H1 (cell line): ENCODE measurements at regions not wholly inside any gene's neighbourhood (a gene's known extent, or its start where the extent isn't known, plus 50 kb on each side); places are given as distances from the start of the nearest gene placed in this dataset.

Experiments used
- CTCF ChIA-PET: fragments of 300-600 bp; sonication (Branson Sonifier 250); formaldehyde crosslinking; loops from one replicate; lab custom pipeline; 2021; ENCODE audit not compliant: partially characterized antibody; lab: Charles Lee
- POLR2A ChIA-PET: fragments of 300-600 bp; sonication (Branson Sonifier 250); formaldehyde crosslinking; loops from one replicate; lab custom pipeline; 2021; ENCODE audit warnings: inconsistent platforms; ENCODE audit not compliant: partially characterized antibody; lab: Charles Lee
- DNase-seq, 2 experiments: peaks; one replicate each; pipeline versions ENCODE4 v3.0.0 to v3.0.0-alpha.2; 2010 to 2022; ENCODE audit warnings: low spot score in 2 of 2, low read depth in 1 of 2, mixed read lengths in 1 of 2
- FAIRE-seq: peaks from 2 replicates; lab custom pipeline; 2011; peaks lifted over from hg19 to GRCh38; lab: Jason Lieb, UNC
- H2AFZ ChIP-seq: 2 replicates; pipeline ENCODE4 v1.8.1; 2012; ENCODE audit warnings: low read length, inconsistent platforms
- H2AK5ac ChIP-seq: 2 replicates; pipeline ENCODE4 v1.6.1; 2013; ENCODE audit warnings: low read depth, low read length
- H2BK120ac ChIP-seq: replicated peaks from 2 replicates; pipeline ENCODE3; 2013; ENCODE audit warnings: low read depth, low read length, inconsistent platforms
- H2BK12ac ChIP-seq: 2 replicates; pipeline ENCODE4 v1.6.1; 2013; ENCODE audit warnings: low read depth, low read length
- H2BK15ac ChIP-seq: 2 replicates; pipeline ENCODE4 v1.6.1; 2013; ENCODE audit warnings: low read length
- H2BK20ac ChIP-seq: 2 replicates; pipeline ENCODE4 v1.6.1; 2013; ENCODE audit warnings: low read length
- H2BK5ac ChIP-seq: 2 replicates; pipeline ENCODE4 v1.6.1; 2013; ENCODE audit warnings: low read depth, low read length
- H3K14ac ChIP-seq: 2 replicates; pipeline ENCODE4 v1.6.1; 2013; ENCODE audit warnings: inconsistent platforms; ENCODE audit not compliant: insufficient read length
- H3K18ac ChIP-seq: 2 replicates; pipeline ENCODE4 v1.6.1; 2013; ENCODE audit warnings: low read length; ENCODE audit errors: extremely low read depth
- H3K23ac ChIP-seq: 2 replicates; pipeline ENCODE4 v1.6.1; 2013; ENCODE audit warnings: inconsistent platforms; ENCODE audit not compliant: insufficient read length
- H3K23me2 ChIP-seq: 2 replicates; pipeline ENCODE4 v1.6.1; 2013; ENCODE audit warnings: low read depth, low read length
- H3K27ac ChIP-seq: 2 replicates; pipeline ENCODE4 v1.6.1; 2011; ENCODE audit warnings: low read depth, low read length, inconsistent platforms
- H3K27me3 ChIP-seq, 4 experiments: replicated peaks in 1 of 4; 1 replicate in 1 of 4; 2 replicates in 3 of 4; pipeline versions ENCODE4 v1.6.1 to v1.8.1; 2011 to 2013; ENCODE audit warnings: low read length in 3 of 4, mild to moderate bottlenecking in 3 of 4, inconsistent platforms in 2 of 4, mixed read lengths in 2 of 4, moderate library complexity in 1 of 4; ENCODE audit not compliant: control insufficient read depth in 3 of 4, insufficient read depth in 3 of 4; ENCODE audit errors: extremely low read depth in 1 of 4
- H3K36me3 ChIP-seq, 4 experiments: 2 replicates each; pipeline versions ENCODE4 v1.6.1 to v1.8.1; 2011 to 2013; ENCODE audit warnings: mild to moderate bottlenecking in 4 of 4, low read length in 3 of 4, moderate library complexity in 2 of 4, control low read depth in 1 of 4, inconsistent platforms in 1 of 4; ENCODE audit not compliant: insufficient read depth in 4 of 4, control insufficient read depth in 2 of 4
- H3K4ac ChIP-seq: replicated peaks from 2 replicates; pipeline ENCODE3; 2013; ENCODE audit warnings: low read length, low read depth, mixed read lengths, inconsistent platforms; ENCODE audit not compliant: insufficient read length
- H3K4me1 ChIP-seq, 4 experiments: replicated peaks in 1 of 4; 1 replicate in 1 of 4; 2 replicates in 3 of 4; pipeline versions ENCODE4 v1.6.1 to v1.8.1; 2011 to 2013; ENCODE audit warnings: low read length in 3 of 4, inconsistent platforms in 2 of 4, mixed read lengths in 1 of 4; ENCODE audit not compliant: insufficient read depth in 4 of 4, control insufficient read depth in 3 of 4
- H3K4me2 ChIP-seq, 2 experiments: 2 replicates each; pipeline versions ENCODE4 v1.6.1 to v1.8.1; 2011 to 2013; ENCODE audit warnings: low read depth in 2 of 2, low read length in 2 of 2, control low read depth in 1 of 2, inconsistent platforms in 1 of 2, mild to moderate bottlenecking in 1 of 2; ENCODE audit not compliant: insufficient read depth in 1 of 2
- H3K4me3 ChIP-seq, 4 experiments: fragments of 200-600, 300-600 bp in 1 of 4; sonication (generic), shearing (Covaris generic), sonication (Bioruptor Twin) in 1 of 4; 2 replicates each; pipeline versions ENCODE4 v1.5.1 to v1.8.1; 2011 to 2016; ENCODE audit warnings: low read length in 4 of 4, low read depth in 3 of 4, control low read depth in 2 of 4, inconsistent platforms in 2 of 4, mild to moderate bottlenecking in 2 of 4, mixed read lengths in 1 of 4, moderate library complexity in 1 of 4; ENCODE audit not compliant: insufficient read depth in 2 of 4; ENCODE audit errors: extremely low read depth in 1 of 4
- H3K56ac ChIP-seq: replicated peaks from 2 replicates; pipeline ENCODE3; 2013; ENCODE audit warnings: low read depth, mild to moderate bottlenecking, mixed read lengths, low read length, inconsistent platforms; ENCODE audit not compliant: insufficient read length
- H3K79me1 ChIP-seq: 2 replicates; pipeline ENCODE4 v1.6.1; 2013; ENCODE audit warnings: low read depth, low read length, control low read depth
- H3K79me2 ChIP-seq, 2 experiments: 2 replicates each; pipeline versions ENCODE4 v1.6.1 to v1.8.1; 2012 to 2013; ENCODE audit warnings: low read length in 2 of 2, mild to moderate bottlenecking in 2 of 2, inconsistent platforms in 1 of 2; ENCODE audit not compliant: insufficient read depth in 2 of 2, control insufficient read depth in 1 of 2
- H3K9ac ChIP-seq, 4 experiments: replicated peaks in 1 of 4; 1 replicate in 1 of 4; 2 replicates in 3 of 4; pipeline versions ENCODE4 v1.6.1 to v1.8.1; 2011 to 2013; ENCODE audit warnings: low read depth in 3 of 4, low read length in 3 of 4, control low read depth in 2 of 4, mild to moderate bottlenecking in 2 of 4, moderate library complexity in 2 of 4, inconsistent platforms in 1 of 4; ENCODE audit errors: extremely low read depth in 1 of 4
- H3K9me3 ChIP-seq, 2 experiments: 2 replicates each; pipeline versions ENCODE4 v1.6.1 to v1.8.1; 2012 to 2013; ENCODE audit warnings: mild to moderate bottlenecking in 2 of 2, moderate library complexity in 2 of 2, control low read depth in 1 of 2, inconsistent platforms in 1 of 2, low read depth in 1 of 2, low read length in 1 of 2, mixed read lengths in 1 of 2; ENCODE audit not compliant: insufficient read depth in 2 of 2
- H4K20me1 ChIP-seq, 2 experiments: replicated peaks in 1 of 2; 2 replicates each; pipeline versions ENCODE3 to v1.8.1; 2011 to 2013; ENCODE audit warnings: inconsistent platforms in 2 of 2, low read length in 2 of 2, mild to moderate bottlenecking in 1 of 2; ENCODE audit not compliant: insufficient read depth in 2 of 2, control insufficient read depth in 1 of 2
- H4K5ac ChIP-seq: 2 replicates; pipeline ENCODE4 v1.6.1; 2013; ENCODE audit warnings: low read length, low read depth, mixed read lengths, inconsistent platforms; ENCODE audit not compliant: insufficient read length
- H4K8ac ChIP-seq: 2 replicates; pipeline ENCODE4 v1.8.0; 2013; ENCODE audit warnings: mild to moderate bottlenecking, moderate library complexity, low read length, inconsistent platforms; ENCODE audit not compliant: insufficient read depth; ENCODE audit errors: extremely low read depth
- H4K91ac ChIP-seq: replicated peaks from 2 replicates; pipeline ENCODE3; 2013; ENCODE audit warnings: low read length, mixed read lengths, inconsistent platforms; ENCODE audit not compliant: insufficient read length
- CBX5 ChIP-seq: fragments of 300-800, 300-1000 bp; sonication (generic); IDR thresholded peaks from 2 replicates; pipeline ENCODE4 v1.7.1; 2016; ENCODE audit warnings: antibody characterized with exemption, low read length, low read depth
- FOSL1 ChIP-seq: IDR thresholded peaks from 2 replicates; pipeline ENCODE4 v1.6.1; 2011; ENCODE audit warnings: mild to moderate bottlenecking, low read depth, low read length, moderate library complexity; ENCODE audit not compliant: insufficient read depth
- WGBS, 2 experiments: shearing (Covaris generic) in 1 of 2; methylation state at CpG; one replicate each; pipeline versions ENCODE4 v1.1.6 to v1.1.7; 2013 to 2015; ENCODE audit warnings: low lambda C conversion rate in 2 of 2, mixed read lengths in 2 of 2, inconsistent platforms in 1 of 2, low coverage in 1 of 2, missing lambda C conversion rate in 1 of 2; ENCODE audit not compliant: insufficient replicate concordance in 2 of 2, insufficient coverage in 1 of 2, insufficient read length in 1 of 2; ENCODE audit errors: extremely low coverage in 1 of 2, missing lambda C conversion rate in 1 of 2; 5-methylcytosine and 5-hydroxymethylcytosine counted together
- TF ChIP-seq, protein P1 (sequence below), 3 experiments: IDR thresholded peaks; 1 replicate in 2 of 3; 2 replicates in 1 of 3; pipeline versions ENCODE4 v1.5.1 to v1.6.1; 2011; ENCODE audit warnings: low read length in 3 of 3, mild to moderate bottlenecking in 3 of 3, inconsistent platforms in 2 of 3, low read depth in 1 of 3, moderate library complexity in 1 of 3; ENCODE audit not compliant: insufficient read depth in 1 of 3; ENCODE audit errors: control extremely low read depth in 1 of 3

GRCh38 chr21:28078126-28078525, 914.6 kb downstream of the LTN1 start:
- Histone ChIP-seq H3K27me3 (no peaks in the 10 kb centered on the region), H3K14ac (no peak overlapping the region), H3K23ac (no peak overlapping the region), H2BK120ac (no peak overlapping the region), H4K20me1 (no peaks in the 10 kb centered on the region), H3K79me2 (no peaks in the 10 kb centered on the region), H4K5ac (no peak overlapping the region), H2BK12ac (no peak overlapping the region), H3K27ac (no peak overlapping the region), H3K9ac (no peak overlapping the region), H3K79me1 (no peaks in the 10 kb centered on the region), H3K23me2 (peaks cover 2% of the 10 kb centered on the region; the same call in 1 of the 2 replicates), H3K4me1 (0 out of 7 replicates have a peak, but pooled peaks cover 0 to 2% (median 0%) of the 10 kb centered on the region in 4 experiments), H2AK5ac (no peak overlapping the region), H4K91ac (no peak overlapping the region), H2BK20ac (no peak overlapping the region), H2BK15ac (no peak overlapping the region), H2BK5ac (no peak overlapping the region), H3K36me3 (no peaks in the 10 kb centered on the region), H3K9me3 (no peaks in the 10 kb centered on the region; a peak in 1 of 4 replicates), H4K8ac (no peak overlapping the region), H3K4me2 (no peak overlapping the region), H3K56ac (no peak overlapping the region), H3K4ac (no peak overlapping the region), H2AFZ (no peak overlapping the region), H3K18ac (no peak overlapping the region), H3K4me3 (no peak overlapping the region)
- WGBS, 2 experiments: 90% methylated on average over 2 of the region's 2 CpGs; no CpG with 5 or more reads in 1 of the 2 experiments
- no peak for DNase-seq
- FAIRE-seq: no peak
- TF ChIP-seq FOSL1 (no peak), CBX5 (no peak)
- TF ChIP-seq, protein P1, sequence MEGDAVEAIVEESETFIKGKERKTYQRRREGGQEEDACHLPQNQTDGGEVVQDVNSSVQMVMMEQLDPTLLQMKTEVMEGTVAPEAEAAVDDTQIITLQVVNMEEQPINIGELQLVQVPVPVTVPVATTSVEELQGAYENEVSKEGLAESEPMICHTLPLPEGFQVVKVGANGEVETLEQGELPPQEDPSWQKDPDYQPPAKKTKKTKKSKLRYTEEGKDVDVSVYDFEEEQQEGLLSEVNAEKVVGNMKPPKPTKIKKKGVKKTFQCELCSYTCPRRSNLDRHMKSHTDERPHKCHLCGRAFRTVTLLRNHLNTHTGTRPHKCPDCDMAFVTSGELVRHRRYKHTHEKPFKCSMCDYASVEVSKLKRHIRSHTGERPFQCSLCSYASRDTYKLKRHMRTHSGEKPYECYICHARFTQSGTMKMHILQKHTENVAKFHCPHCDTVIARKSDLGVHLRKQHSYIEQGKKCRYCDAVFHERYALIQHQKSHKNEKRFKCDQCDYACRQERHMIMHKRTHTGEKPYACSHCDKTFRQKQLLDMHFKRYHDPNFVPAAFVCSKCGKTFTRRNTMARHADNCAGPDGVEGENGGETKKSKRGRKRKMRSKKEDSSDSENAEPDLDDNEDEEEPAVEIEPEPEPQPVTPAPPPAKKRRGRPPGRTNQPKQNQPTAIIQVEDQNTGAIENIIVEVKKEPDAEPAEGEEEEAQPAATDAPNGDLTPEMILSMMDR (IDR thresholded peaks at IDR 0.05; ENCODE audit: control extremely low read depth in 1 of 3, insufficient read depth in 1 of 3, low read depth in 1 of 3, low read length in 3 of 3): no peak
- ChIA-PET CTCF (interaction anchor here (0.7 to 1.1 kb wide), 2 partner anchors 10 to 50 kb away, joined by 3 read pairs; no protein-coding TSS in a partner anchor), POLR2A (no interaction called here)
